Osteoblast (primary cell): ENCODE measurements at regions not wholly inside any gene's neighbourhood (a gene's known extent, or its start where the extent isn't known, plus 50 kb on each side); places are given as distances from the start of the nearest gene placed in this dataset. TPM values are rescaled to one million over a fixed set of nuclear protein-coding genes. Genes with fewer than 3 reads are reported as not detected.

Experiments used
- DNase-seq: peaks from one replicate; pipeline ENCODE4 v3.0.0; 2011; ENCODE audit warnings: low spot score, mixed read lengths; ENCODE audit not compliant: insufficient read length; ENCODE audit errors: missing footprints
- H2AFZ ChIP-seq: 2 replicates; pipeline ENCODE4 v1.6.0; 2011; ENCODE audit warnings: mild to moderate bottlenecking, low read length
- H3K27ac ChIP-seq: 2 replicates; pipeline ENCODE4 v1.5.1; 2011; ENCODE audit warnings: mild to moderate bottlenecking, low read depth, low read length, moderate library complexity
- H3K27me3 ChIP-seq: 2 replicates; pipeline ENCODE4 v1.6.0; 2012; ENCODE audit warnings: mild to moderate bottlenecking, control low read depth, inconsistent platforms, low read length, moderate library complexity; ENCODE audit not compliant: insufficient read depth
- H3K36me3 ChIP-seq: 2 replicates; pipeline ENCODE4 v1.5.1; 2011; ENCODE audit warnings: mild to moderate bottlenecking, low read length, control low read depth, moderate library complexity; ENCODE audit not compliant: insufficient read depth
- H3K4me1 ChIP-seq: 2 replicates; pipeline ENCODE4 v1.5.1; 2011; ENCODE audit warnings: mild to moderate bottlenecking, low read length, control low read depth, moderate library complexity; ENCODE audit not compliant: insufficient read depth
- H3K4me2 ChIP-seq: 2 replicates; pipeline ENCODE4 v1.6.0; 2011; ENCODE audit warnings: mild to moderate bottlenecking, low read length; ENCODE audit not compliant: insufficient read depth
- H3K4me3 ChIP-seq: fragments of 200-600 bp; sonication (generic); 3 replicates; pipeline ENCODE4 v1.5.1; 2012; ENCODE audit warnings: mild to moderate bottlenecking, low read length, inconsistent platforms; ENCODE audit not compliant: insufficient read depth
- H3K79me2 ChIP-seq: 2 replicates; pipeline ENCODE4 v1.6.0; 2012; ENCODE audit warnings: mild to moderate bottlenecking, low read length, control low read depth, inconsistent platforms; ENCODE audit not compliant: insufficient read depth
- H3K9me3 ChIP-seq: 2 replicates; pipeline ENCODE4 v1.5.1; 2011; ENCODE audit warnings: low read depth, low read length, control low read depth
- H4K20me1 ChIP-seq: 2 replicates; pipeline ENCODE4 v1.6.0; 2012; ENCODE audit warnings: mild to moderate bottlenecking, low read length, control low read depth; ENCODE audit not compliant: insufficient read depth
- CTCF ChIP-seq: IDR thresholded peaks from 2 replicates; pipeline ENCODE4 v1.5.1; 2011; ENCODE audit warnings: mild to moderate bottlenecking, low read depth, low read length, moderate library complexity; ENCODE audit errors: extremely low read depth
- small RNA-seq: library from RNA; depleted of rRNA; stranded (forward); fragments of <200 nt; gene quantifications from one replicate; pipeline ENCODE3, GENCODE V24; 2012

GRCh38 chr9:93731963-93732362 is 155.6 kb downstream of the PHF2 start:
- Histone ChIP-seq H3K4me2 (no peak overlapping the region), H2AFZ (no peak overlapping the region), H3K9me3 (peaks cover 4% of the 10 kb centered on the region), H3K79me2 (no peaks in the 10 kb centered on the region), H3K36me3 (no peaks in the 10 kb centered on the region), H3K4me1 (no peaks in the 10 kb centered on the region), H4K20me1 (no peaks in the 10 kb centered on the region), H3K27me3 (peaks cover 7% of the 10 kb centered on the region), H3K27ac (no peak overlapping the region), H3K4me3 (no peak overlapping the region)
- TF ChIP-seq CTCF, result no peak
- DNase-seq, result no peak

- no peaks in the 10 kb centered on the region for H3K79me2 ChIP-seq
- H3K27ac ChIP-seq, result no peak overlapping the region
- no peak overlapping the region for H2AFZ ChIP-seq
- no peak for TF ChIP-seq CTCF
- no peaks in the 10 kb centered on the region for H3K36me3 ChIP-seq
- no peaks in the 10 kb centered on the region for H3K4me1 ChIP-seq
- peaks cover 4% of the 10 kb centered on the region for H3K9me3 ChIP-seq
- no peak overlapping the region for H3K4me3 ChIP-seq
- no peaks in the 10 kb centered on the region for H4K20me1 ChIP-seq
- peaks cover 7% of the 10 kb centered on the region for H3K27me3 ChIP-seq
- no peak overlapping the region for H3K4me2 ChIP-seq
- DNase-seq, result no peak
These were observed 154.3 kb downstream of the PHF2 start for GRCh38 chr9:93730648-93731047.

GRCh38 chr9:93730217-93730616 is 153.8 kb downstream of the PHF2 start:
- Histone ChIP-seq H3K4me3 (no peak overlapping the region), H3K36me3 (no peaks in the 10 kb centered on the region), H3K9me3 (peaks cover 4% of the 10 kb centered on the region), H3K4me2 (no peak overlapping the region), H2AFZ (no peak overlapping the region), H4K20me1 (no peaks in the 10 kb centered on the region), H3K4me1 (no peaks in the 10 kb centered on the region), H3K27ac (no peak overlapping the region), H3K27me3 (peaks cover 7% of the 10 kb centered on the region), H3K79me2 (no peaks in the 10 kb centered on the region)
- no peak for DNase-seq
- TF ChIP-seq CTCF, result no peak

Small RNA genes lying in the stretch of these regions (small RNA-seq; reads per million reads assigned to genes)
- not detected for gene MIR4291
